Osteoblast (primary cell): ENCODE measurements at regions not wholly inside any gene's neighbourhood (a gene's known extent, or its start where the extent isn't known, plus 50 kb on each side); places are given as distances from the start of the nearest gene placed in this dataset.

Source experiments
- DNase-seq: peaks from one replicate; pipeline ENCODE4 v3.0.0; 2011; ENCODE audit warnings: low spot score, mixed read lengths; ENCODE audit not compliant: insufficient read length; ENCODE audit errors: missing footprints
- H2AFZ ChIP-seq: 2 replicates; pipeline ENCODE4 v1.6.0; 2011; ENCODE audit warnings: mild to moderate bottlenecking, low read length
- H3K27ac ChIP-seq: 2 replicates; pipeline ENCODE4 v1.5.1; 2011; ENCODE audit warnings: mild to moderate bottlenecking, low read depth, low read length, moderate library complexity
- H3K27me3 ChIP-seq: 2 replicates; pipeline ENCODE4 v1.6.0; 2012; ENCODE audit warnings: mild to moderate bottlenecking, control low read depth, inconsistent platforms, low read length, moderate library complexity; ENCODE audit not compliant: insufficient read depth
- H3K36me3 ChIP-seq: 2 replicates; pipeline ENCODE4 v1.5.1; 2011; ENCODE audit warnings: mild to moderate bottlenecking, low read length, control low read depth, moderate library complexity; ENCODE audit not compliant: insufficient read depth
- H3K4me1 ChIP-seq: 2 replicates; pipeline ENCODE4 v1.5.1; 2011; ENCODE audit warnings: mild to moderate bottlenecking, low read length, control low read depth, moderate library complexity; ENCODE audit not compliant: insufficient read depth
- H3K4me2 ChIP-seq: 2 replicates; pipeline ENCODE4 v1.6.0; 2011; ENCODE audit warnings: mild to moderate bottlenecking, low read length; ENCODE audit not compliant: insufficient read depth
- H3K4me3 ChIP-seq: fragments of 200-600 bp; sonication (generic); 3 replicates; pipeline ENCODE4 v1.5.1; 2012; ENCODE audit warnings: mild to moderate bottlenecking, low read length, inconsistent platforms; ENCODE audit not compliant: insufficient read depth
- H3K79me2 ChIP-seq: 2 replicates; pipeline ENCODE4 v1.6.0; 2012; ENCODE audit warnings: mild to moderate bottlenecking, low read length, control low read depth, inconsistent platforms; ENCODE audit not compliant: insufficient read depth
- H3K9me3 ChIP-seq: 2 replicates; pipeline ENCODE4 v1.5.1; 2011; ENCODE audit warnings: low read depth, low read length, control low read depth
- H4K20me1 ChIP-seq: 2 replicates; pipeline ENCODE4 v1.6.0; 2012; ENCODE audit warnings: mild to moderate bottlenecking, low read length, control low read depth; ENCODE audit not compliant: insufficient read depth
- CTCF ChIP-seq: IDR thresholded peaks from 2 replicates; pipeline ENCODE4 v1.5.1; 2011; ENCODE audit warnings: mild to moderate bottlenecking, low read depth, low read length, moderate library complexity; ENCODE audit errors: extremely low read depth

GRCh38 chr12:90741611-90742010, 213.4 kb downstream of the CCER1 start:
- DNase-seq = no peak
- Histone ChIP-seq H3K27ac (no peak overlapping the region), H3K4me3 (no peak overlapping the region), H3K4me1 (no peaks in the 10 kb centered on the region), H2AFZ (no peak overlapping the region), H4K20me1 (no peaks in the 10 kb centered on the region), H3K4me2 (no peak overlapping the region), H3K27me3 (no peaks in the 10 kb centered on the region), H3K9me3 (no peaks in the 10 kb centered on the region), H3K36me3 (no peaks in the 10 kb centered on the region), H3K79me2 (no peaks in the 10 kb centered on the region)
- no peak for TF ChIP-seq CTCF

- Histone ChIP-seq H4K20me1 (no peaks in the 10 kb centered on the region), H3K27ac (no peak overlapping the region), H3K4me2 (no peak overlapping the region), H3K4me1 (peaks cover 4% of the 10 kb centered on the region), H3K79me2 (no peaks in the 10 kb centered on the region), H2AFZ (no peak overlapping the region), H3K27me3 (no peaks in the 10 kb centered on the region), H3K4me3 (no peak overlapping the region), H3K36me3 (no peaks in the 10 kb centered on the region), H3K9me3 (no peaks in the 10 kb centered on the region)
- DNase-seq = no peak
- TF ChIP-seq CTCF = no peak
These were observed 225.2 kb downstream of the CCER1 start for GRCh38 chr12:90729736-90730135.

GRCh38 chr12:90712671-90713070, 242.3 kb downstream of the CCER1 start:
- Histone ChIP-seq H4K20me1 (no peaks in the 10 kb centered on the region), H3K4me2 (no peak overlapping the region), H3K4me1 (no peaks in the 10 kb centered on the region), H3K27me3 (no peaks in the 10 kb centered on the region), H3K36me3 (no peaks in the 10 kb centered on the region), H2AFZ (no peak overlapping the region), H3K79me2 (no peaks in the 10 kb centered on the region), H3K4me3 (no peak overlapping the region), H3K9me3 (no peaks in the 10 kb centered on the region), H3K27ac (no peak overlapping the region)
- no peak for TF ChIP-seq CTCF
- no peak for DNase-seq

GRCh38 chr12:90710711-90711110, 244.3 kb downstream of the CCER1 start:
- H3K4me3 ChIP-seq = no peak overlapping the region
- H3K4me1 ChIP-seq = no peaks in the 10 kb centered on the region
- H3K27me3 ChIP-seq = no peaks in the 10 kb centered on the region
- H3K4me2 ChIP-seq = no peak overlapping the region
- TF ChIP-seq CTCF = no peak
- no peak overlapping the region for H2AFZ ChIP-seq
- H3K36me3 ChIP-seq = no peaks in the 10 kb centered on the region
- H4K20me1 ChIP-seq = no peaks in the 10 kb centered on the region
- no peaks in the 10 kb centered on the region for H3K9me3 ChIP-seq
- H3K27ac ChIP-seq = no peak overlapping the region
- no peaks in the 10 kb centered on the region for H3K79me2 ChIP-seq
- DNase-seq = no peak
